Mucosa of descending colon (tissue), 3 donors: ENCODE measurements at regions not wholly inside any gene's neighbourhood (a gene's known extent, or its start where the extent isn't known, plus 50 kb on each side); places are given as distances from the start of the nearest gene placed in this dataset.

ENCODE experiments used
- ATAC-seq: fragments of 200-7000 bp; cut with Tn5 transposase; one replicate; pipeline ENCODE4 v1.9.1; 2020; ENCODE audit warnings: mild to moderate bottlenecking, moderate library complexity
- DNase-seq, 3 donors: peaks; one replicate each; pipeline ENCODE4 v3.0.0-alpha.2; 2020
- H3K36me3 ChIP-seq: fragments of 200-600 bp; one replicate; pipeline ENCODE4 v1.8.0; 2021; ENCODE audit warnings: low read depth, mild to moderate bottlenecking
- H3K4me1 ChIP-seq: fragments of 200-600 bp; one replicate; pipeline ENCODE4 v1.8.0; 2021; ENCODE audit warnings: low read depth, mild to moderate bottlenecking
- H3K4me3 ChIP-seq: fragments of 200-600 bp; one replicate; pipeline ENCODE4 v1.8.0; 2021; ENCODE audit warnings: mild to moderate bottlenecking
- H3K9me3 ChIP-seq: fragments of 200-600 bp; one replicate; pipeline ENCODE4 v1.8.0; 2021; ENCODE audit warnings: mild to moderate bottlenecking
- CTCF ChIP-seq: fragments of 200-600 bp; IDR thresholded peaks from one replicate; pipeline ENCODE4 v1.8.0; 2022; ENCODE audit warnings: antibody characterized with exemption, mild to moderate bottlenecking
- intact Hi-C, 2 donors: fragments of 100-400 bp; cut with DNase I in 1 of 2; cut with micrococcal nuclease in 1 of 2; formaldehyde crosslinking; loops; one replicate each; pipeline versions ENCODE4 v1.11.0 to v1.11.1; 2022; cut with DNase I, micrococcal nuclease
- donor health status: DM: no; HTN: no; CAD: no; lungs with moderate emphysema.
- donor health status: DM: no; HTN: no; CAD: no.
- donor health status: DM: no; HTN: yes; CAD: no.

- DNase-seq = no peak
- no peak for ATAC-seq
- intact Hi-C loops = no loop called here
- Histone ChIP-seq H3K4me3 (no peak overlapping the region), H3K9me3 (no peaks in the 10 kb centered on the region), H3K36me3 (no peaks in the 10 kb centered on the region), H3K4me1 (no peaks in the 10 kb centered on the region)
- TF ChIP-seq CTCF = no peak
These were observed 330.1 kb downstream of the PAPSS1 start for GRCh38 chr4:107389965-107390364.

DNA sequence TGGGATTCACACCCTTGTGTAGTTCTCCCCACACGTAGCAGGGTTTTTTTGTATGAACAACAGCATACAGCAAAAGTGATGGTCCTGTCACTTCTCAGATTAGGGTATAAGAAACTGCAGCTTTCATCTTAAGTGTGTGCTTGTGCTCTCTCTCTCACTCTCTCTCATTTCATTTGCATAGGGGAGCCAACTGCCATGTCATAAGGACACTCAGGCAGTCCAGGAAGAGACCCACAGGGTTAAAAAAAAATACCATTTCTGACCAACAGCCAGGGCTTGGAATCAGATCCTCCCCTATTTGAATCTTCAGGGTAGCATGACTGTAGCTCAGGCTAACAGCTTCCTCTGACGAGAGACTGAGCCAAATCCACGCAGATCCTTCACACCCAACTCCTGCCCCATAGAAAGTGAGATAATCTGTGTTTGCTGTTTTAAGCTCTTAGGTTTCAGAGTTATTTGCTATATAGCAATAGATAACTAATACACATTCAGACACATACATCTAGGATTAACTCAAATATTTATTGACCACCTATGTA, 331.2 kb downstream of the PAPSS1 start:
- intact Hi-C loops = no loop called here
- H3K9me3 ChIP-seq = no peaks in the 10 kb centered on the region
- H3K36me3 ChIP-seq = no peaks in the 10 kb centered on the region
- no peak for ATAC-seq
- DNase-seq = no peak
- no peak overlapping the region for H3K4me3 ChIP-seq
- H3K4me1 ChIP-seq = no peaks in the 10 kb centered on the region
- no peak for TF ChIP-seq CTCF

GRCh38 chr4:107380836-107381438, 339.1 kb downstream of the PAPSS1 start:
- intact Hi-C loops = no loop called here
- H3K36me3 ChIP-seq = no peaks in the 10 kb centered on the region
- no peaks in the 10 kb centered on the region for H3K4me1 ChIP-seq
- no peaks in the 10 kb centered on the region for H3K9me3 ChIP-seq
- no peak overlapping the region for H3K4me3 ChIP-seq
- TF ChIP-seq CTCF = no peak
- DNase-seq (no peak), ATAC-seq (no peak)

- no peaks in the 10 kb centered on the region for H3K9me3 ChIP-seq
These were observed 339.8 kb downstream of the PAPSS1 start for GRCh38 chr4:107380190-107380589.

GRCh38 chr4:107379054-107379869, 340.8 kb downstream of the PAPSS1 start:
- TF ChIP-seq CTCF = no peak
- DNase-seq (no peak), ATAC-seq (no peak)
- H3K4me3 ChIP-seq = no peak overlapping the region
- no peaks in the 10 kb centered on the region for H3K9me3 ChIP-seq
- intact Hi-C loops = no loop called here
- no peaks in the 10 kb centered on the region for H3K4me1 ChIP-seq
- H3K36me3 ChIP-seq = no peaks in the 10 kb centered on the region

More at GRCh38 chr4:107380190-107380589, 339.8 kb downstream of the PAPSS1 start:
- no peak for ATAC-seq
- TF ChIP-seq CTCF = no peak
- intact Hi-C loops = no loop called here
- Histone ChIP-seq H3K36me3 (no peaks in the 10 kb centered on the region), H3K4me1 (no peaks in the 10 kb centered on the region), H3K4me3 (no peak overlapping the region)
- no peak for DNase-seq
